ENCODE measurements at regions not wholly inside any gene's neighbourhood (a gene's known extent, or its start where the extent isn't known, plus 50 kb on each side); places are given as distances from the start of the nearest gene placed in this dataset.

- no peak for TF ChIP-seq RCOR1 (IDR thresholded peaks at IDR 0.05; ENCODE audit: insufficient replicate concordance, low read length)
- TF ChIP-seq CTCF (conservative IDR thresholded peaks at IDR 0.05; ENCODE audit: low read depth, low read length) = no peak
- TF ChIP-seq CEBPB (IDR thresholded peaks at IDR 0.05; ENCODE audit: low read depth, low read length) = no peak
- TF ChIP-seq RAD21 (IDR thresholded peaks at IDR 0.05; ENCODE audit: low read length) = no peak
- TF ChIP-seq BHLHE40 (IDR thresholded peaks at IDR 0.05; ENCODE audit: low read depth, low read length) = no peak
- TF ChIP-seq POLR2A (IDR thresholded peaks at IDR 0.05; ENCODE audit: low read depth, low read length) = no peak
- TF ChIP-seq NFE2L2 (IDR thresholded peaks at IDR 0.05; ENCODE audit: low read depth, low read length) = no peak
- no peak for TF ChIP-seq ELK1 (IDR thresholded peaks at IDR 0.05; ENCODE audit: borderline replicate concordance, low read depth, low read length)
These were observed 58.4 kb downstream of the JRKL start for GRCh38 chr11:96448225-96448624.

Data from IMR-90 (cell line).